Stimulated activated naive CD8-positive, alpha-beta T cell treated with anti-CD3 and anti-CD28 coated beads, Interleukin-15, amount 100 ng/mL, for 72 hours (primary cell): ENCODE measurements at regions not wholly inside any gene's neighbourhood (a gene's known extent, or its start where the extent isn't known, plus 50 kb on each side); places are given as distances from the start of the nearest gene placed in this dataset.

Experiments
- ATAC-seq: fragments of 150-1000 bp; cut with Tn5 transposase; 2 replicates; pipeline ENCODE4 v1.10.0; 2021; ENCODE audit warnings: mild to moderate bottlenecking, moderate library complexity
- DNase-seq, 2 donors: peaks; one replicate each; pipeline ENCODE4 v3.0.0; 2021 to 2022
- H3K27ac Mint-ChIP-seq, 2 donors: one replicate each; pipeline ENCODE4 v1.8.0; 2022; ENCODE audit warnings: mild to moderate bottlenecking in 2 of 2, mixed read lengths in 2 of 2, moderate library complexity in 2 of 2
- H3K27me3 Mint-ChIP-seq: one replicate; pipeline ENCODE4 v1.8.0; 2022; ENCODE audit warnings: mixed read lengths
- H3K4me1 Mint-ChIP-seq: one replicate; pipeline ENCODE4 v1.8.0; 2022; ENCODE audit warnings: mild to moderate bottlenecking, mixed read lengths
- H3K4me3 Mint-ChIP-seq, 2 donors: one replicate each; pipeline ENCODE4 v1.8.0; 2022; ENCODE audit warnings: mild to moderate bottlenecking in 2 of 2, mixed read lengths in 2 of 2, moderate library complexity in 1 of 2
- H3K9me3 Mint-ChIP-seq, 2 donors: one replicate each; pipeline ENCODE4 v1.8.0; 2022; ENCODE audit warnings: mixed read lengths in 2 of 2

DNA sequence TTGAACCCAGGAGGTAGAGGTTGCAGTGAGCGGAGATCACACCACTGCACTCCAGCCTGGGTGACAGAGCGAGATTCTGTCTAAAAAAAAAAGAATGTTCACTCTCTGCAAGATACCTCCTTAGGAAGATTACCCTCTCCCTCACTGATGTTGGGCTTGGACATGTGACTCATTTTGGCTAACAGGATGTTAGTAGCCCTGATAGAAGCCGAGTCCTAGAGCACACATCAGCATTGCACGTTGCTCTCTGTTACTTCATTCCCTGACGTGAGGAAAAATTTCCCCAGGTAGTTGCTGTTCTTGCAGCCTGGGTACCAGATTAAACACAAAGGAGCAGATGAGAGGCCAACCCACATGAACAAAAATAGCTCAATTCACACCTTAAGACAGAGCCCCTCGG, 78.1 kb upstream of the PRICKLE2 start:
- Mint-ChIP-seq H3K27ac (no peak overlapping the region), H3K9me3 (no peaks in the 10 kb centered on the region)

DNA sequence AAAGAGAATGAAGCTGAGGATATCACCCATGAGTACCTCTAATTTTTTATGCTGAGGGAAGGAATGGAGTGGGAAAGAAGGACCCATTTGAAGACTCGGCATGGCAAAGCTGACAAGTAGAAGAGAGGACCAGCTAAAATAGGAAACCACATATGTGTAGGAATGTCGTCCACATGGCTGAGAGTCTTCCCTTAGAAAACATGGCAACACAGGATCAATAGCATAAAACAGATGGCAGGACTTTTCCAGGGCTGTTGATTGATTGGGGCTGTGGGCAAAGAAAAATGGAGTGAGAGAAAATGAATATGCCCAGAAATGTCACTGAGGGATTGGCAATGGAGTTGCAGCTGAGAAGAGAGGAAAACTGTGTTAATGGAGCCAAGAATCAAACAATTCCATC, 76.2 kb upstream of the PRICKLE2 start:
- Mint-ChIP-seq H3K27me3 (peaks cover 7% of the 10 kb centered on the region), H3K4me1 (no peaks in the 10 kb centered on the region), H3K9me3 (peaks cover 5 to 7% of the 10 kb centered on the region in 2 donors), H3K27ac (no peak overlapping the region), H3K4me3 (no peak overlapping the region)
- ATAC-seq: no peak
- DNase-seq: no peak

More for the DNA sequence above, 78.1 kb upstream of the PRICKLE2 start:
- no peak for ATAC-seq
- Mint-ChIP-seq H3K27me3 (peaks cover 7% of the 10 kb centered on the region), H3K4me1 (no peaks in the 10 kb centered on the region), H3K4me3 (no peak overlapping the region)
- DNase-seq: no peak

DNA sequence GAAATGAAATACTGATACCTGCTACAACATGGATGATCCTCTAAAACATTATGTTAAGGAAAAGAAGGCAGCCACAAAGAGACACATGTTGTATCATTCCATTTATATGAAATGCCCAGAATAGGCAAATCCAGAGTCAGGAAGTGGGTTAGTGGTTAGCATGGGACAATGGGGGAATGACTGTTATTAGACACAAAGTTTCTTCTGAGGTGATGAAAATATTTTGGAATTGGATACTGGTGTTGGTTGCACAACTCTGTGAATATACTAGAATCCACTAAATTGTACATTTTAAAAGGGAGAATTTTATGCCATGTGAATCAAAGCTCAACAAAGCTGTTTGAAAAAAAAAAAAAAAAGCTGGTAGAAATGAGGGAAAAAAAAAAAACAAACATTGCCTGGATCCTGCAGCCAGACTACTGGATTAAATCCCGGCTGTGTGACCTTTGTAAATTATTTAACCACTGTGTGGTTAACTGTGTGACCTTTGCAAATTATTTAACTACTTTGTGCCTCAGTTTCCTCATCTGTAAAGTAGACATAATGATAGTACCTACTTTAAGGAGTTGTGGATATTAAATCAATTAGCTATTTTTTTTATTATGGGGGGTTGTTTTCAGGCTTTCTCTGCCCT, 75.6 kb upstream of the PRICKLE2 start:
- Mint-ChIP-seq H3K4me1 (no peaks in the 10 kb centered on the region), H3K27ac (peak overlapping the region in 1 of 2 donors; percentile 15), H3K9me3 (peaks cover 5 to 7% of the 10 kb centered on the region in 2 donors), H3K27me3 (peaks cover 7% of the 10 kb centered on the region), H3K4me3 (no peak overlapping the region)
- ATAC-seq: no peak
- DNase-seq: no peak

DNA sequence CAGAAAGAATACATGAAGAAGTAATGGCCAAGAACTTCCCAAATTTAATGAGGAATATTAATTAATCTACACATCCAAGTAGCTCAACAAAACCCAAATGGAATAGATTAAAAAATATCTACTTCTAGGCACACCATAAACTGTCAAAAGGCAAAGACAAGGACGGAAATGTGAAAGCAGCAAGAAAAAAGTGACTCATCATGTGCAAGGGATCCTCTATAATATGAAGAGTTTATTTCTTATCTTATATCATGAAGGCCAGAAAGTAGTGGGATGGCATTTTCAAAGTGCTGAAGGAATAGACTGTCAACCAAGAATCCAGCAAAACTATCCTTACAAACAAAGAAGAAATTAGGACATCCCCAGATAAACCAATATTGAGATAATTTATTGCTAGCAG, 73.9 kb upstream of the PRICKLE2 start:
- H3K27me3 Mint-ChIP-seq: peaks cover 7% of the 10 kb centered on the region
- no peak overlapping the region for H3K4me3 Mint-ChIP-seq
- ATAC-seq (no peak), DNase-seq (no peak)
- no peak overlapping the region for H3K27ac Mint-ChIP-seq
- no peaks in the 10 kb centered on the region for H3K4me1 Mint-ChIP-seq
- H3K9me3 Mint-ChIP-seq: peaks cover 5 to 7% of the 10 kb centered on the region in 2 donors

DNA sequence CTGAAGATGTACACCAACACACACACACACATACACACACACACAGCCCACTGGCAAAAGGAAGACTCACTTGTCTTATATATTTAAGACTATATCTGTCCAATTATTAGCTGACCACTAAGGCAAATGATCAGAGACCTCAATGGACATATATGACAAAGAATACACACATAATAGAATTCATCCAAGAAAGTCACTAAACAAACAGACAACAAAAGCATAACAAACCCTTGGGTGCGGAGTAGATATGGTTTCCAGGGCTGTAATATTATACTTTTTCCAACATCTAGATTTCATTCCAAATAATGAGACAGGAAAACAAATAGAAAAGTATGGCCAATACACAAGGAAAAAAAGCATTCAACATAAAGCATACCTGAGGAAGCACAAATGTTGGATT, 72.3 kb upstream of the PRICKLE2 start:
- DNase-seq (no peak), ATAC-seq (no peak)
- H3K27ac Mint-ChIP-seq: no peak overlapping the region
- peaks cover 5 to 7% of the 10 kb centered on the region in 2 donors for H3K9me3 Mint-ChIP-seq
- H3K4me1 Mint-ChIP-seq: no peaks in the 10 kb centered on the region
- peaks cover 18% of the 10 kb centered on the region for H3K27me3 Mint-ChIP-seq
- no peak overlapping the region for H3K4me3 Mint-ChIP-seq

DNA sequence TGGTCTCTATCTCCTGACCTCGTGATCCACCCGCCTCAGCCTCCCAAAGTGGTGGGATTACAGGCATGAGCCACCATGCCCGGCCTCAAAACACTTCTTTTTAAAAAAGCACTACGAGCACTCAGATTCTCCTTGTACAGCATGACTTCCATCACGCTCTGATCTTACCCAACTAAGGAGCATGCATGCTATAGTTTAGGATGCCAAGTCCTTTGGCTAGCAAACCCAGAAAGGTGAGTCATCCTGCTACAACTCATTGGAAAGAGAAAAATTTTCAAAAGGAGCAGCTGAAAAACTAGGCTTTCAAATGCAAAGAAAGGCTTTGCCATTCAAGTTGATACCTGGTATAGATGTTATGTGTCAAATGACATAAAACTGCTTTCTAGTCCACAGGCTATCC, 70.3 kb upstream of the PRICKLE2 start:
- DNase-seq (no peak), ATAC-seq (no peak)
- H3K27me3 Mint-ChIP-seq: peaks cover 14% of the 10 kb centered on the region
- peaks cover 5 to 7% of the 10 kb centered on the region in 2 donors for H3K9me3 Mint-ChIP-seq
- no peak overlapping the region for H3K27ac Mint-ChIP-seq
- H3K4me1 Mint-ChIP-seq: no peaks in the 10 kb centered on the region
- no peak overlapping the region for H3K4me3 Mint-ChIP-seq

DNA sequence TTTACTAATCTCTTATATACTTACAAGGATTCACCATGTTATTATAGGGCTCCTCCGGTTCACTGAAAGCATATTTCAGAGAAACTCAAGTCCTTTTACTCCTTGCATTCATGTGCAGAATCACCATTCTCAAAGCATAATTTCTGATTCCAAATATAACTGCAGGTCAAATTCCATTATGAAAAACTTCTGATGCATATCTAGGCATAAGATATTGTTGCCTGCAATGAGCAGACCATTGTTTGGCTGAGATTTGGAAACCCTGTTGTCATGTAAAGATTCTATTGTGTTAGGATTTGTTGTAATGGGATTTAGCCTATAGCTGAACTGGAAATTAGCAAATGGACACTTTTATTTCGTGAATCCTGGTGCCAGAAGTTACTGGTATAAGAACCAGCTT, 69.5 kb upstream of the PRICKLE2 start:
- no peak overlapping the region for H3K4me3 Mint-ChIP-seq
- H3K9me3 Mint-ChIP-seq: peaks cover 5 to 7% of the 10 kb centered on the region in 2 donors
- H3K4me1 Mint-ChIP-seq: no peaks in the 10 kb centered on the region
- peaks cover 11% of the 10 kb centered on the region for H3K27me3 Mint-ChIP-seq
- H3K27ac Mint-ChIP-seq: no peak overlapping the region
- no peak for DNase-seq
- no peak for ATAC-seq

DNA sequence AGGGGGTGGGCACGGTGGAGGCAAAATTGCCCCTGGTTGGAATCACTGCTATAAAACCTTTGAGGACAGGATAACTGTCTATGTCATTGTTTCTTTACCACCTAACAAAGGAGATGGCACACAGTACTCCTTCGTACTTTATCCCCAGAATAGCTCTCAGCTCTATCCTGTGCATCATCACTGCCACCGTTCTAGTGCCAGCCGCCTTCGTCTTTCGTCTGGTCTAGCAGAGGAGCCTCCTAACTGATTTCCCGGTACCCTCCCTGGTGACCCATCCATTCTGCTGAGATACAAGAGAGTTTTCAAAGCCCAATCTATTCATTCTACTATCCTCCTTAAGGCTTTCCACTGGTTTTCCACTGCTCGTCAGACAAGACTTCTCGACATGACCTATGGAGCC, 67.9 kb upstream of the PRICKLE2 start:
- no peak for DNase-seq
- Mint-ChIP-seq H3K27ac (no peak overlapping the region), H3K9me3 (peaks cover 5 to 7% of the 10 kb centered on the region in 2 donors), H3K4me3 (no peak overlapping the region), H3K27me3 (peaks cover 11% of the 10 kb centered on the region), H3K4me1 (no peaks in the 10 kb centered on the region)
- no peak for ATAC-seq

DNA sequence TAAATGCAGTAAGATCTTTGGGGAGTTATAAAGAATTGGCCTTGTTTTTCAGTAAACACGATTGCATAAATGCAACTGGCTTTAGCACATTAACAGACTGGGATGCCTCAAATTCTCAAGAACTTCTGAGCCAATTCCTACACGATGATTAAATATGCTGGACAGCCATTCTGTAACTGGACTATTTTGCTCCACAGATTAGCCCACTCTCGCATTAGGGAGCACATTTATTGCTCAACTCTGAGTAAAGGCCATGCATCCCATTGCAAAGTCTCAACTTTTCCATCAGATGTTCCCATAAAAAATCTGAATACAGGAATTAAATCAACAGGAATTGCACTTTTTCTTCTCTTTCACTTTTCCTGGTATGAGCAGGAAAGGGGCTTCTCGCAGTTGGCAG, 66.7 kb upstream of the PRICKLE2 start:
- ATAC-seq (no peak), DNase-seq (no peak)
- peaks cover 11% of the 10 kb centered on the region for H3K27me3 Mint-ChIP-seq
- H3K4me3 Mint-ChIP-seq: no peak overlapping the region
- H3K4me1 Mint-ChIP-seq: no peaks in the 10 kb centered on the region
- H3K27ac Mint-ChIP-seq: no peak overlapping the region
- no peaks in the 10 kb centered on the region for H3K9me3 Mint-ChIP-seq

DNA sequence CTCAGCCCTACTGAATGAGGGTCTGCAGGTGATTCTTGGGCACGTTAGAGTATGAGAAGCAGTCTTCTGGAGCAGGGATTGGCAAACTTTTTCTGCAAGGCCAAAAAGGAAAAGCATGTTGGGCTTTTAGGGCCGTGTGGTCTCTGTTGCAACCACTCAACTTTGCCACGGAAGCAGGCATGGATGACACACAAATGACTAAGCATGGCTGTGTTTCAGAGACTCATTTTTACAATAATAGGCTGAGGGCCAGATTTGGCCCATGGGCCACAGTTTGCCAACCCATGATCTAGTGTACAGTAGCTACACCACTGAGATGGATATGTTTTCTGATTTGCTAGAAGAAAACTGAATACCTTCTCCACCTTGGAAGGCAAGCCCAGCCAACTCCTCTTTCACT, 66.1 kb upstream of the PRICKLE2 start:
- ATAC-seq (no peak), DNase-seq (no peak)
- no peak overlapping the region for H3K4me3 Mint-ChIP-seq
- no peaks in the 10 kb centered on the region for H3K9me3 Mint-ChIP-seq
- H3K27ac Mint-ChIP-seq: no peak overlapping the region
- H3K27me3 Mint-ChIP-seq: peaks cover 11% of the 10 kb centered on the region
- H3K4me1 Mint-ChIP-seq: no peaks in the 10 kb centered on the region

DNA sequence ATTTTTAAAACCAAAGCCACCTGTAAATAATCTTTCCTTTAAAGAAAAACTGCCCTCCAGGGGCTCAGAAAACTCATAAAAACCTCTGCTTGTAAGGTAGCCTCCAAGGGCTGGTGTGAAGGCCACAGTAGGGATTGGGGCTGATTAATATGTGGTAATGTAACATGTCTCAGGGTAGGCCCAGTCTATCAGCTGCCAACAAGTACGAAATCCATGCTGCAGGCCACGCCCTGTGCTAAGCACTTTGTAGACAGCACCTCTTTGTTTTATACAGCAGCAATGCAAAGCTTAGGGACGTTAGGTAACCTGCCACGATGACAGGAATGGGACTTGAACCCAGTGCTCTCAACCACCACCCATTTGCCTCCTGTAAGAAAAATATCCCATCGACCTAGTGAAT, 65.6 kb upstream of the PRICKLE2 start:
- H3K27me3 Mint-ChIP-seq: peaks cover 11% of the 10 kb centered on the region
- ATAC-seq: no peak
- H3K27ac Mint-ChIP-seq: no peak overlapping the region
- no peak for DNase-seq
- H3K4me3 Mint-ChIP-seq: no peak overlapping the region
- H3K4me1 Mint-ChIP-seq: no peaks in the 10 kb centered on the region
- no peaks in the 10 kb centered on the region for H3K9me3 Mint-ChIP-seq

DNA sequence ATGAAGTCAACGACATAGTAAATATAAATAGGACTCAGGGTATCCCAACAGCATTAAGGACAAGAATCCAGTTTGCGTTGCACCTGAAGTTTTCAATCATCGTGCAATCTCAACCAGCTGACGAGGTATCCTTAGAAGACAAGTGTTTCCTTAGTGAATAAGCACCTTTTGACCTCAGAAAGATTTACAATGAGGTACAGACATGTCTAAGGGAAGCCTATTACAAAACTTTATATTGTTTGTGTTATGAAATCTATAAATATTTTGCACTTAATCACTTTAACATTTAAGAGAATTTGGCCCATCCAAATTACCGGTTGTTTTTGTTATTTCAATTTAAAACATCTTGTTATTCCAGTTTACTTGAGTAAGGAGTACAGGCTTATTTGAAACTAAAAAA, 64.9 kb upstream of the PRICKLE2 start:
- Mint-ChIP-seq H3K4me1 (no peaks in the 10 kb centered on the region), H3K27ac (no peak overlapping the region), H3K27me3 (peaks cover 11% of the 10 kb centered on the region), H3K4me3 (no peak overlapping the region), H3K9me3 (no peaks in the 10 kb centered on the region)
- ATAC-seq: no peak
- no peak for DNase-seq

DNA sequence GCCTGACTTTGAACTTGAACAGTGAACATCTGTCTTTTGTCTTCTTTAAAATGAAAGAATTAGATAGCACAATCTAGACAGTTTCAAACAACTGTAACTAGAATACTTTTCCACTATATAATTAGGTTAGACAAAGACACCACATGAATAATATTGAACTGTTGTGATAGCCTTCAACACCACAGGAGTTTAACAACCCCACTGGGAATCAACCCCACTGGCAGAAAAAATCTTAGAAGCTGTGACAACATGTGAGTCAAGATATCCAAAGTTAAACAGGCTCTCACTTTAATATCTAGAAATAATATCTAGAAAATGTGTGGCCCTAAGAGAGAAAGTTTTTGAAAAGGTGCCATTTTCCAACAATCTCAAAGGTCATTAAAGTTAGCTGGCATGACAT, 64.4 kb upstream of the PRICKLE2 start:
- ATAC-seq (no peak), DNase-seq (no peak)
- H3K9me3 Mint-ChIP-seq: no peaks in the 10 kb centered on the region
- no peak overlapping the region for H3K4me3 Mint-ChIP-seq
- H3K27ac Mint-ChIP-seq: no peak overlapping the region
- no peaks in the 10 kb centered on the region for H3K4me1 Mint-ChIP-seq
- peaks cover 11% of the 10 kb centered on the region for H3K27me3 Mint-ChIP-seq

DNA sequence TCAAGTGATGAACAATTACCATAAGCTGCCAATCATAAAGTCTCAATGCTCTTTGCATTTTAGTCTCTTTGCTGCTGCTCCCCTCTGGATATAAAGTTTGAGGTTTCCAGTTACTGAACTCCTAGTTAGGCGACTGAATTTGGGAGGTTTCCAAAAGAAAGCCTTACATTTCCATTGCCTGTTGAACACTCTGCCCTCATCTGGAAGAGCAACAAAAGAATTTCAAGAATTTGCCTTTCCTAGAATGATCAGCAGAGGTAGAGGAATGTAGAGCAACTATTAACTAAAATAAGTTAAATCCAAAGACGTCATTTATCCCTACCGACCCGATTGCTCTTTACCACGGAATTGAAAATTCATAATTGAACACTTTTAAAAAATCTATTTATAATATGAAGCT, 53.4 kb upstream of the PRICKLE2 start:
- no peak overlapping the region for H3K27ac Mint-ChIP-seq
- DNase-seq (no peak), ATAC-seq (no peak)
- H3K27me3 Mint-ChIP-seq: peaks cover 6% of the 10 kb centered on the region
- no peak overlapping the region for H3K4me3 Mint-ChIP-seq
- H3K9me3 Mint-ChIP-seq: no peaks in the 10 kb centered on the region
- no peaks in the 10 kb centered on the region for H3K4me1 Mint-ChIP-seq

DNA sequence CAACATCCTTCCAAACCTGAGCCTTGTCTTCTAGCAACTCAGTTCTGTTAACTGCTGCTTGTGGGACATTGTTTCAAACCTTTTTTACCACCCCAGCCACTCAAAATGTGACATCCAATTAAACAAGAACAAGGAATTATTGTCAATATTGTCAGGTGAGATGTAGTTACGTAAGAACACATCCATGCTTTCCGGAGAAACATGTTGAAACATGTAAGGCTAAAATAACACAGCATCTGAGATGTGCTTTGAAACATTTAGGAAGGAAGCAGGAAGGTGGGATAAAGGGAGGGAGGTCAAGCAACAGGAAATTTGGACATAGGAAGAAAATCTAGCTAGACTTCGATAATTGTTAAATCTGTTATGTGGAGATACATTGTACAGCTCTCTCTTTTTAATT, 50.9 kb upstream of the PRICKLE2 start:
- Mint-ChIP-seq H3K9me3 (no peaks in the 10 kb centered on the region), H3K27ac (no peak overlapping the region), H3K27me3 (peaks cover 15% of the 10 kb centered on the region), H3K4me1 (no peaks in the 10 kb centered on the region), H3K4me3 (no peak overlapping the region)
- ATAC-seq (no peak), DNase-seq (no peak)
